ENCODE measurements at regions not wholly inside any gene's neighbourhood (a gene's known extent, or its start where the extent isn't known, plus 50 kb on each side); places are given as distances from the start of the nearest gene placed in this dataset.

GRCh38 chr2:220619525-220620220, 952.4 kb downstream of the EPHA4 start:
- Histone ChIP-seq H3K36me3 (no peaks in the 10 kb centered on the region), H3K9me3 (no peaks in the 10 kb centered on the region), H3K27ac (no peak overlapping the region), H3K4me1 (no peaks in the 10 kb centered on the region), H3K27me3 (no peaks in the 10 kb centered on the region), H3K4me3 (no peak overlapping the region)
- intact Hi-C loops (cut with DNase I), result no loop called here
- DNase-seq (ENCODE audit: extremely low spot score in 2 of 2), result no peak
- TF ChIP-seq POLR2A (IDR thresholded peaks at IDR 0.05), result no peak
- TF ChIP-seq, protein P1, sequence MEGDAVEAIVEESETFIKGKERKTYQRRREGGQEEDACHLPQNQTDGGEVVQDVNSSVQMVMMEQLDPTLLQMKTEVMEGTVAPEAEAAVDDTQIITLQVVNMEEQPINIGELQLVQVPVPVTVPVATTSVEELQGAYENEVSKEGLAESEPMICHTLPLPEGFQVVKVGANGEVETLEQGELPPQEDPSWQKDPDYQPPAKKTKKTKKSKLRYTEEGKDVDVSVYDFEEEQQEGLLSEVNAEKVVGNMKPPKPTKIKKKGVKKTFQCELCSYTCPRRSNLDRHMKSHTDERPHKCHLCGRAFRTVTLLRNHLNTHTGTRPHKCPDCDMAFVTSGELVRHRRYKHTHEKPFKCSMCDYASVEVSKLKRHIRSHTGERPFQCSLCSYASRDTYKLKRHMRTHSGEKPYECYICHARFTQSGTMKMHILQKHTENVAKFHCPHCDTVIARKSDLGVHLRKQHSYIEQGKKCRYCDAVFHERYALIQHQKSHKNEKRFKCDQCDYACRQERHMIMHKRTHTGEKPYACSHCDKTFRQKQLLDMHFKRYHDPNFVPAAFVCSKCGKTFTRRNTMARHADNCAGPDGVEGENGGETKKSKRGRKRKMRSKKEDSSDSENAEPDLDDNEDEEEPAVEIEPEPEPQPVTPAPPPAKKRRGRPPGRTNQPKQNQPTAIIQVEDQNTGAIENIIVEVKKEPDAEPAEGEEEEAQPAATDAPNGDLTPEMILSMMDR (IDR thresholded peaks at IDR 0.05), result no peak
- TF ChIP-seq POLR2AphosphoS5 (IDR thresholded peaks at IDR 0.05; ENCODE audit: insufficient read depth in 1 of 2, low read depth in 1 of 2), result no peak

- intact Hi-C loops (cut with DNase I), result no loop called here
- H3K27me3 ChIP-seq, result no peaks in the 10 kb centered on the region
- H3K36me3 ChIP-seq, result no peaks in the 10 kb centered on the region
- H3K27ac ChIP-seq, result no peak overlapping the region
- H3K4me3 ChIP-seq, result no peak overlapping the region
- TF ChIP-seq POLR2AphosphoS5 (IDR thresholded peaks at IDR 0.05; ENCODE audit: insufficient read depth in 1 of 2, low read depth in 1 of 2) (no peak), POLR2A (IDR thresholded peaks at IDR 0.05) (no peak)
- TF ChIP-seq, protein P1 (IDR thresholded peaks at IDR 0.05), result no peak
- no peak for DNase-seq (ENCODE audit: extremely low spot score in 2 of 2)
- no peaks in the 10 kb centered on the region for H3K4me1 ChIP-seq
- H3K9me3 ChIP-seq, result no peaks in the 10 kb centered on the region
Measured at GRCh38 chr2:220626603-220627002, 945.5 kb downstream of the EPHA4 start.

GRCh38 chr2:220628252-220628651, 943.9 kb downstream of the EPHA4 start:
- no peak overlapping the region for H3K27ac ChIP-seq
- H3K36me3 ChIP-seq, result no peaks in the 10 kb centered on the region
- H3K4me3 ChIP-seq, result no peak overlapping the region
- no peaks in the 10 kb centered on the region for H3K4me1 ChIP-seq
- H3K27me3 ChIP-seq, result no peaks in the 10 kb centered on the region
- intact Hi-C loops (cut with DNase I), result no loop called here
- H3K9me3 ChIP-seq, result no peaks in the 10 kb centered on the region
- TF ChIP-seq POLR2AphosphoS5 (IDR thresholded peaks at IDR 0.05; ENCODE audit: insufficient read depth in 1 of 2, low read depth in 1 of 2) (no peak), POLR2A (IDR thresholded peaks at IDR 0.05) (no peak)
- TF ChIP-seq, protein P1 (IDR thresholded peaks at IDR 0.05), result no peak
- no peak for DNase-seq (ENCODE audit: extremely low spot score in 2 of 2)

DNA sequence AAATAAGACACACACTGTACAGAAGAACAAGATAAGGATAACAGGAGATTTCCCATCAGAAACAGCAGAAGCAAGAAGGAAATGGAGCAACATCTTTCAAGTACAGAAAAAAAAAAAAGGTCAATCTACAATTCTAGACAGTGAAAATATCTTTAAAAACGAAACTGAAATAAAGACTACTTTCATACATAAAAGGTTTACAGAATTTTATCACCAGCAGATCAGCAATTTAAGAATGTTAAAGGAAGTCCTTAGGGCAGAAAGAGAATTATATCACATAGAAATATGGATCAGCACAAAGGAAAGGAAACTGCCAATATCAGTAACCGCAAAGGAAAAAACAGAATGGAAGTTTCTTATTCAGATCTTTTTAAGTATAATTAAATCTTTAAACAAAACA, 931.0 kb downstream of the EPHA4 start:
- TF ChIP-seq POLR2A (IDR thresholded peaks at IDR 0.05), result no peak
- TF ChIP-seq POLR2AphosphoS5 (IDR thresholded peaks at IDR 0.05; ENCODE audit: insufficient read depth in 1 of 2, low read depth in 1 of 2), result no peak
- TF ChIP-seq, protein P1 (IDR thresholded peaks at IDR 0.05), result no peak
- no peak overlapping the region for H3K4me3 ChIP-seq
- intact Hi-C loops (cut with DNase I), result no loop called here
- H3K27ac ChIP-seq, result no peak overlapping the region
- H3K4me1 ChIP-seq, result no peaks in the 10 kb centered on the region
- no peak for DNase-seq (ENCODE audit: extremely low spot score in 2 of 2)
- no peaks in the 10 kb centered on the region for H3K27me3 ChIP-seq
- no peaks in the 10 kb centered on the region for H3K9me3 ChIP-seq
- H3K36me3 ChIP-seq, result no peaks in the 10 kb centered on the region

DNA sequence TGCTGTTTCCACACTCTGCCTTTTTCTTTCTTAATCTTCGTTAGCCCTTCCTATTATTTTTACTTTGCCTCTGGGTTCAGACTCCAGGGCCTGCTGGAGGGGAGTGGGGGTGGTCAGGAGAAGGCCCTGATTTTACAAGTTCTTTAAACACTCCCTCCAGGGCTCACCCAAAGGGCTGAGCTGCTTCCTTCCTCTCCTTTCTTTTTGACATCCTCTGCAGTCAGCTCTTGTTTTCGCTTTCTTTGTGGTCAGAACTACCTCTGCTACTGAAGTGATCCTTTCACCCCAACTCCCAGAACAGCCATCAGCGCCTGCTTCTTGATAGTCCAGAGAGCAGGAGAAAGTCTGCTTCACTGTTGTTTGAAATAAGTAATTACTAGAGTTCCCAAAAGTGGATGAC, 925.7 kb downstream of the EPHA4 start:
- H3K36me3 ChIP-seq, result no peaks in the 10 kb centered on the region
- H3K27ac ChIP-seq, result no peak overlapping the region
- no peak for TF ChIP-seq POLR2A (IDR thresholded peaks at IDR 0.05)
- no peak for TF ChIP-seq POLR2AphosphoS5 (IDR thresholded peaks at IDR 0.05; ENCODE audit: insufficient read depth in 1 of 2, low read depth in 1 of 2)
- TF ChIP-seq, protein P1 (IDR thresholded peaks at IDR 0.05), result no peak
- H3K9me3 ChIP-seq, result no peaks in the 10 kb centered on the region
- H3K4me3 ChIP-seq, result no peak overlapping the region
- no peak for DNase-seq (ENCODE audit: extremely low spot score in 2 of 2)
- H3K27me3 ChIP-seq, result no peaks in the 10 kb centered on the region
- intact Hi-C loops (cut with DNase I), result no loop called here
- H3K4me1 ChIP-seq, result no peaks in the 10 kb centered on the region
